Mammary epithelial cell (primary cell): ENCODE measurements at regions not wholly inside any gene's neighbourhood (a gene's known extent, or its start where the extent isn't known, plus 50 kb on each side); places are given as distances from the start of the nearest gene placed in this dataset.

ENCODE experiments used
- EZH2 ChIP-seq: IDR thresholded peaks from 2 replicates; pipeline ENCODE4 v1.6.1; 2012; ENCODE audit warnings: low read length, inconsistent platforms, borderline replicate concordance
- TF ChIP-seq, protein P1 (sequence below), 2 donors: IDR thresholded peaks in 1 of 2; conservative IDR thresholded peaks in 1 of 2; 2 replicates each; pipeline ENCODE4 v1.5.1; 2011 to 2012; ENCODE audit warnings: inconsistent platforms in 2 of 2, low read length in 2 of 2, mild to moderate bottlenecking in 2 of 2, control low read depth in 1 of 2, low read depth in 1 of 2; ENCODE audit not compliant: insufficient read depth in 1 of 2; ENCODE audit errors: extremely low read depth in 1 of 2

DNA sequence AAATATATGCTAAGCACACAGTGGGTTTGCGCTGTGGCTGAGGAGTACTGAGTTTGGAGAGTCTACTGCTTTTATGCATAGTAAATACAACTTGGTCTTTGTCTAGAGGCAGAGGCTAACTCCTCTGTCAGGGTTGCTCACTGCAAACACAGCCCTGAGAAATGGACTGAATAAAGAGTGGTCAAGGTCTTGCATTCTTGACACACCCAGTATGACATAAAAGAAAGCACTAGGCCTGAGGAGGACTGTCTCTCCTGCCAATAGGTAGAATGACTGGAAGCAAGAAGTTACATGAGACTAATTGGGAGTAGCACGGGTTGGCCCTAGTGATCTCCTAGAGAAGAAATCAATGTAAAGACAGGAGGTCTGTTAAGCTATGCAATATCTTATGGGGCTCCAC lies 367.2 kb upstream of the B3GALT2 start:
- TF ChIP-seq, protein P1, sequence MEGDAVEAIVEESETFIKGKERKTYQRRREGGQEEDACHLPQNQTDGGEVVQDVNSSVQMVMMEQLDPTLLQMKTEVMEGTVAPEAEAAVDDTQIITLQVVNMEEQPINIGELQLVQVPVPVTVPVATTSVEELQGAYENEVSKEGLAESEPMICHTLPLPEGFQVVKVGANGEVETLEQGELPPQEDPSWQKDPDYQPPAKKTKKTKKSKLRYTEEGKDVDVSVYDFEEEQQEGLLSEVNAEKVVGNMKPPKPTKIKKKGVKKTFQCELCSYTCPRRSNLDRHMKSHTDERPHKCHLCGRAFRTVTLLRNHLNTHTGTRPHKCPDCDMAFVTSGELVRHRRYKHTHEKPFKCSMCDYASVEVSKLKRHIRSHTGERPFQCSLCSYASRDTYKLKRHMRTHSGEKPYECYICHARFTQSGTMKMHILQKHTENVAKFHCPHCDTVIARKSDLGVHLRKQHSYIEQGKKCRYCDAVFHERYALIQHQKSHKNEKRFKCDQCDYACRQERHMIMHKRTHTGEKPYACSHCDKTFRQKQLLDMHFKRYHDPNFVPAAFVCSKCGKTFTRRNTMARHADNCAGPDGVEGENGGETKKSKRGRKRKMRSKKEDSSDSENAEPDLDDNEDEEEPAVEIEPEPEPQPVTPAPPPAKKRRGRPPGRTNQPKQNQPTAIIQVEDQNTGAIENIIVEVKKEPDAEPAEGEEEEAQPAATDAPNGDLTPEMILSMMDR (conservative IDR thresholded peaks at IDR 0.05 in 1 of 2, IDR thresholded peaks at IDR 0.05 in 1 of 2; ENCODE audit: extremely low read depth in 1 of 2, insufficient read depth in 1 of 2, low read depth in 1 of 2, low read length in 2 of 2), result no peak
- TF ChIP-seq EZH2, result no peak
